ENCODE measurements at regions not wholly inside any gene's neighbourhood (a gene's known extent, or its start where the extent isn't known, plus 50 kb on each side); places are given as distances from the start of the nearest gene placed in this dataset.

DNA sequence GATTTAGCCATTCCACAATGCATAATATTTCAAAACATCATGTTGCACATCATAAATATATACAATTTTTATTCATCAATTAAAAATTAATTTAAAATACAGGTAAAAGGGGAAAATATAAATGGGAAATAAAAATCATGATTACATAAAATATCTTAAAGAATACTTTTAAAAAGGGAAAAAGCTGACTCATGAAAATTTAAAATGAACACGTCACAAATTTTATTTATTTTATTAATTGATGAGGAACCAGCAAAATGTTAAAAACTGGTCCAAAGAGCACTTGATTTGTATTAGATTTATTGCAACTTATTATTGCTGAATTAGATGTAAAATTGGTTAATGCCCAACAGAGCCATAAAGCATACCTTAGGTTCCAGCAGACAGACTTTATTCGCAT is 78.5 kb upstream of the ANK2 start:
- CTCF ChIA-PET: interaction anchor here (1.0 kb wide), 1 partner anchor 20 kb away, joined by 3 read pairs; no protein-coding TSS in a partner anchor
- dilution Hi-C loops (cut with HindIII; ENCODE audit: low sequenced_read_pairs, unreplicated experiment): no loop called here

More for the DNA sequence above, 78.5 kb upstream of the ANK2 start:
- Histone ChIP-seq H4K20me1 (ENCODE audit: insufficient read depth, low read length) (no peaks in the 10 kb centered on the region), H3K4ac (ENCODE audit: low read depth, low read length) (no peak overlapping the region), H2AK5ac (ENCODE audit: low read depth, low read length) (no peak overlapping the region), H4K8ac (ENCODE audit: low read depth in 2 of 2, low read length in 2 of 2) (no peak overlapping the region), H2BK120ac (ENCODE audit: low read depth, low read length) (no peak overlapping the region), H3K4me3 (ENCODE audit: insufficient read depth, low read depth, low read length) (no peak overlapping the region), H3K23ac (ENCODE audit: low read depth, low read length) (no peak overlapping the region), H3K36me3 (ENCODE audit: control insufficient read depth, insufficient read depth, low read length) (no peaks in the 10 kb centered on the region), H2BK15ac (ENCODE audit: low read depth, low read length) (no peak overlapping the region), H2AFZ (replicated peaks; ENCODE audit: low read length, poor library complexity) (no peak overlapping the region), H3K27ac (ENCODE audit: insufficient read depth, low read length) (no peak overlapping the region), H3K14ac (replicated peaks; ENCODE audit: low read depth, low read length) (no peak overlapping the region), H3K9me1 (ENCODE audit: insufficient read depth, low read length) (no peaks in the 10 kb centered on the region), H3K9ac (ENCODE audit: low read depth, low read length) (no peak overlapping the region), H4K5ac (ENCODE audit: low read depth, low read length) (no peak overlapping the region), H3K56ac (ENCODE audit: extremely low read depth, insufficient read depth, low read length) (no peak overlapping the region), H3K27me3 (ENCODE audit: control insufficient read depth, insufficient read depth, low read length) (no peaks in the 10 kb centered on the region), H2BK5ac (ENCODE audit: low read depth, low read length, poor library complexity, severe bottlenecking) (no peak overlapping the region), H3K9me3 (ENCODE audit: control insufficient read depth, insufficient read depth, low read length) (no peaks in the 10 kb centered on the region), H3K4me2 (ENCODE audit: low read depth, low read length) (no peak overlapping the region), H3K18ac (ENCODE audit: low read depth, low read length) (no peak overlapping the region), H3K4me1 (ENCODE audit: control insufficient read depth, insufficient read depth, low read length) (no peaks in the 10 kb centered on the region), H2AK9ac (replicated peaks; ENCODE audit: low read depth, low read length, poor library complexity) (no peak overlapping the region), H3K79me1 (ENCODE audit: low read depth in 1 of 2, low read length in 2 of 2) (no peaks in the 10 kb centered on the region), H2BK20ac (ENCODE audit: low read depth, low read length) (no peak overlapping the region), H4K91ac (ENCODE audit: insufficient read depth, low read depth, low read length) (no peak overlapping the region)
- POLR2A ChIA-PET (ENCODE audit: unreplicated experiment): no interaction called here
- DNase-seq (no peak), ATAC-seq (ENCODE audit: low read depth) (no peak)
- WGBS, 2 experiments (ENCODE audit: extremely low coverage in 2 of 2, insufficient read length in 1 of 2): no CpG with 5 or more reads among the region's 2 CpGs
- no peak for TF ChIP-seq POLR2A (IDR thresholded peaks at IDR 0.05; ENCODE audit: low read depth, low read length)
- TF ChIP-seq MAFK (IDR thresholded peaks at IDR 0.05; ENCODE audit: low read depth, low read length): peak; percentile 97
- intact Hi-C loops (cut with micrococcal nuclease) (no loop called here), in situ Hi-C loops (cut with MboI; ENCODE audit: low sequenced_read_pairs) (no loop called here)
- no TSS peak for BruUV-seq (replicated peaks)

Data from IMR-90 (cell line).